ENCODE measurements at regions not wholly inside any gene's neighbourhood (a gene's known extent, or its start where the extent isn't known, plus 50 kb on each side); places are given as distances from the start of the nearest gene placed in this dataset.
A peak's percentile ranks its signal among the peaks of the same experiment; 100 is the strongest.

- TF ChIP-seq, protein P1, sequence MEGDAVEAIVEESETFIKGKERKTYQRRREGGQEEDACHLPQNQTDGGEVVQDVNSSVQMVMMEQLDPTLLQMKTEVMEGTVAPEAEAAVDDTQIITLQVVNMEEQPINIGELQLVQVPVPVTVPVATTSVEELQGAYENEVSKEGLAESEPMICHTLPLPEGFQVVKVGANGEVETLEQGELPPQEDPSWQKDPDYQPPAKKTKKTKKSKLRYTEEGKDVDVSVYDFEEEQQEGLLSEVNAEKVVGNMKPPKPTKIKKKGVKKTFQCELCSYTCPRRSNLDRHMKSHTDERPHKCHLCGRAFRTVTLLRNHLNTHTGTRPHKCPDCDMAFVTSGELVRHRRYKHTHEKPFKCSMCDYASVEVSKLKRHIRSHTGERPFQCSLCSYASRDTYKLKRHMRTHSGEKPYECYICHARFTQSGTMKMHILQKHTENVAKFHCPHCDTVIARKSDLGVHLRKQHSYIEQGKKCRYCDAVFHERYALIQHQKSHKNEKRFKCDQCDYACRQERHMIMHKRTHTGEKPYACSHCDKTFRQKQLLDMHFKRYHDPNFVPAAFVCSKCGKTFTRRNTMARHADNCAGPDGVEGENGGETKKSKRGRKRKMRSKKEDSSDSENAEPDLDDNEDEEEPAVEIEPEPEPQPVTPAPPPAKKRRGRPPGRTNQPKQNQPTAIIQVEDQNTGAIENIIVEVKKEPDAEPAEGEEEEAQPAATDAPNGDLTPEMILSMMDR (IDR thresholded peaks at IDR 0.05; ENCODE audit: insufficient read depth, low read depth, low read length, missing control alignments), result no peak
- H3K4me3 ChIP-seq (ENCODE audit: low read length), result no peak overlapping the region
Observed at GRCh38 chr20:56194042-56194441, 54.5 kb upstream of the MC3R start.

GRCh38 chr20:56195946-56196345 is 52.6 kb upstream of the MC3R start:
- TF ChIP-seq, protein P1 (IDR thresholded peaks at IDR 0.05; ENCODE audit: insufficient read depth, low read depth, low read length, missing control alignments), result no peak
- DNase-seq (ENCODE audit: low read depth), result peak; percentile 16
- no peak overlapping the region for H3K4me3 ChIP-seq (ENCODE audit: low read length)

More at GRCh38 chr20:56194042-56194441, 54.5 kb upstream of the MC3R start:
- DNase-seq (ENCODE audit: low read depth), result no peak

Measured in epithelial cell of esophagus (primary cell).